ENCODE measurements at regions not wholly inside any gene's neighbourhood (a gene's known extent, or its start where the extent isn't known, plus 50 kb on each side); places are given as distances from the start of the nearest gene placed in this dataset.
"Not testable (repeated sequence)": the region's sequence is repeated elsewhere in the genome, so short reads cannot be mapped to it uniquely, and the experiment has no call there.

DNA sequence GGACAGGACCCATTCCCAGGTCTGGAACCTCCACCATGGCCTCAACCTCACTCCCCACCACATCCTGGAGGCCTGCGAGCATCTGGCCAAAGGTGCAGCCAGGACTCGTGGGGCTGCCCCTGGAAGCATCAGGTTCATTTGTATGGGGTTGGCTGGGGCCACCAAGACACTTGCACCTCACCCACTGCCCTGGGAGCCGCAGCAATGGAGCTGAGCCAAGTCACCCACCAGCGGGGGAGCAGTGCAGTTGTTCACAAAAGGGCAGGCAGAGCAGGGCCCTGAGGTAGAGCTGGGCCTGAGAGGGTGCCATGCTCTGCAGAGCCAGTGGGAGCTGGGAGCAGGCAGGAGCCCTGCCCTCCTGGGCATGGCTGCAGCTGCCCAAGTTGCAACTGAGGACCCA, 163.5 kb downstream of the FAM47A start:
- no peaks in the 10 kb centered on the region for H3K79me2 ChIP-seq (replicated peaks; ENCODE audit: insufficient read depth, low read length)
- TF ChIP-seq EP300 (conservative IDR thresholded peaks at IDR 0.05; ENCODE audit: poor library complexity, severe bottlenecking) (no peak), RAD21 (conservative IDR thresholded peaks at IDR 0.05) (no peak), POLR2AphosphoS5 (IDR thresholded peaks at IDR 0.05) (no peak), MXI1 (conservative IDR thresholded peaks at IDR 0.05; ENCODE audit: poor library complexity, severe bottlenecking) (no peak), TAF1 (IDR thresholded peaks at IDR 0.05; ENCODE audit: low read depth) (no peak)

DNA sequence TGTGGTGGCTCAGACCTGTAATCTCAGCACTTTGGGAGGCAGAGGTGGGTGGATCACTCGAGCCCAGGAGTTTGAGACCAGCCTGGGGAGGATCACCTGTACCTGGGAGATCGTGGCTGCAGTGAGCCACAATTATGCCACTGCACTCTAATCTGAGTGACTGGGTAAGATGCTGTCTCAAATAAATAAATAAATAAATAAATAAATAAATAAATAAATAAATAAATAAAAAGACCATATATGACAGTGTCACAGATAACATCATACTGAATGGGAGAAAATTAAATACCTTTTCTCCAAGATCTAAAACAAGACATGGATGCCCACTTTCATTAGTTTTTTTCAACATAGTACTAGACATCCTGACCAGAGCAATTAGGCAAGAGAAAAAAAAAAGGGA, 182.8 kb downstream of the FAM47A start:
- H3K4me3 ChIP-seq (ENCODE audit: low read length): no peak overlapping the region
- H3K36me3 ChIP-seq (ENCODE audit: insufficient read depth, low read length): no peaks in the 10 kb centered on the region
- no peak overlapping the region for H2AFZ ChIP-seq (ENCODE audit: low read depth, low read length)
- H3K9ac ChIP-seq (ENCODE audit: low read length): no peak overlapping the region
- no peaks in the 10 kb centered on the region for H3K9me3 ChIP-seq (ENCODE audit: low read length)
- no peaks in the 10 kb centered on the region for H3K27me3 ChIP-seq (ENCODE audit: insufficient read depth, low read depth, low read length)
- no peaks in the 10 kb centered on the region for H4K20me1 ChIP-seq (ENCODE audit: insufficient read depth)
- H3K79me2 ChIP-seq (replicated peaks; ENCODE audit: insufficient read depth, low read length): no peaks in the 10 kb centered on the region
- H3K4me2 ChIP-seq (ENCODE audit: low read length): no peak overlapping the region
- no peaks in the 10 kb centered on the region for H3K9me2 ChIP-seq (ENCODE audit: insufficient read depth, low read length)
- no peak for TF ChIP-seq EP300 (conservative IDR thresholded peaks at IDR 0.05; ENCODE audit: poor library complexity, severe bottlenecking)
- TF ChIP-seq, protein P1, sequence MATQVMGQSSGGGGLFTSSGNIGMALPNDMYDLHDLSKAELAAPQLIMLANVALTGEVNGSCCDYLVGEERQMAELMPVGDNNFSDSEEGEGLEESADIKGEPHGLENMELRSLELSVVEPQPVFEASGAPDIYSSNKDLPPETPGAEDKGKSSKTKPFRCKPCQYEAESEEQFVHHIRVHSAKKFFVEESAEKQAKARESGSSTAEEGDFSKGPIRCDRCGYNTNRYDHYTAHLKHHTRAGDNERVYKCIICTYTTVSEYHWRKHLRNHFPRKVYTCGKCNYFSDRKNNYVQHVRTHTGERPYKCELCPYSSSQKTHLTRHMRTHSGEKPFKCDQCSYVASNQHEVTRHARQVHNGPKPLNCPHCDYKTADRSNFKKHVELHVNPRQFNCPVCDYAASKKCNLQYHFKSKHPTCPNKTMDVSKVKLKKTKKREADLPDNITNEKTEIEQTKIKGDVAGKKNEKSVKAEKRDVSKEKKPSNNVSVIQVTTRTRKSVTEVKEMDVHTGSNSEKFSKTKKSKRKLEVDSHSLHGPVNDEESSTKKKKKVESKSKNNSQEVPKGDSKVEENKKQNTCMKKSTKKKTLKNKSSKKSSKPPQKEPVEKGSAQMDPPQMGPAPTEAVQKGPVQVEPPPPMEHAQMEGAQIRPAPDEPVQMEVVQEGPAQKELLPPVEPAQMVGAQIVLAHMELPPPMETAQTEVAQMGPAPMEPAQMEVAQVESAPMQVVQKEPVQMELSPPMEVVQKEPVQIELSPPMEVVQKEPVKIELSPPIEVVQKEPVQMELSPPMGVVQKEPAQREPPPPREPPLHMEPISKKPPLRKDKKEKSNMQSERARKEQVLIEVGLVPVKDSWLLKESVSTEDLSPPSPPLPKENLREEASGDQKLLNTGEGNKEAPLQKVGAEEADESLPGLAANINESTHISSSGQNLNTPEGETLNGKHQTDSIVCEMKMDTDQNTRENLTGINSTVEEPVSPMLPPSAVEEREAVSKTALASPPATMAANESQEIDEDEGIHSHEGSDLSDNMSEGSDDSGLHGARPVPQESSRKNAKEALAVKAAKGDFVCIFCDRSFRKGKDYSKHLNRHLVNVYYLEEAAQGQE (IDR thresholded peaks at IDR 0.05; ENCODE audit: borderline replicate concordance): no peak
- TF ChIP-seq MXI1 (conservative IDR thresholded peaks at IDR 0.05; ENCODE audit: poor library complexity, severe bottlenecking): no peak
- no peak overlapping the region for H3K27ac ChIP-seq (ENCODE audit: low read length)
- no peaks in the 10 kb centered on the region for H3F3A ChIP-seq (ENCODE audit: insufficient read depth, low read length, poor library complexity, severe bottlenecking)

More for the DNA sequence above, 163.5 kb downstream of the FAM47A start:
- Histone ChIP-seq H3K27me3 (ENCODE audit: insufficient read depth, low read depth, low read length) (no peaks in the 10 kb centered on the region), H3K4me2 (ENCODE audit: low read length) (no peak overlapping the region), H3K9ac (ENCODE audit: low read length) (no peak overlapping the region), H3K4me3 (ENCODE audit: low read length) (no peak overlapping the region), H3K27ac (ENCODE audit: low read length) (no peak overlapping the region), H3K36me3 (ENCODE audit: insufficient read depth, low read length) (no peaks in the 10 kb centered on the region), H3K9me2 (ENCODE audit: insufficient read depth, low read length) (no peaks in the 10 kb centered on the region), H4K20me1 (ENCODE audit: insufficient read depth) (no peaks in the 10 kb centered on the region), H2AFZ (ENCODE audit: low read depth, low read length) (no peak overlapping the region), H3K9me3 (ENCODE audit: low read length) (no peaks in the 10 kb centered on the region), H3F3A (ENCODE audit: insufficient read depth, low read length, poor library complexity, severe bottlenecking) (no peaks in the 10 kb centered on the region)

DNA sequence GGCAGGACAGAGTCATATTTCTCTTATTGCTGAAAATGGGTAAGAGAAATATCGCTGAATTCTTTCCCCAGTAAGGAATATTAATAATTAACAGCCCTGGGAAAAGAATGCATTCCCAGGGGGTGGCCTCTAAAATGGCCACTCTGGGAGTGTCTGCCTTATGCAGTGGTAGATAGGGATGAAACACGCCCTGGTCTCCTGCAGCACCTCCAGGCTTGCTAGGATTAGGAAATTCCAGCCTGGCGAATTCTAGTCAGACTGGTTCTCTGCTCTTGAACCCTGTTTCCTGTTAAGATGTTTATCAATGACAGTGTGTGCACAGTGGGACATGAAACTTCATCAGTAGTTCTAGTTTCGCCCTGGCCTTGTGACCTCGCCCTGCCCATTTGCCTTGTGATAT, 205.9 kb downstream of the FAM47A start:
- not testable (repeated sequence) for H3K9me3 ChIP-seq (ENCODE audit: low read length); H3K27me3 ChIP-seq (ENCODE audit: insufficient read depth, low read depth, low read length); H3K4me2 ChIP-seq (ENCODE audit: low read length); H3K9ac ChIP-seq (ENCODE audit: low read length); H4K20me1 ChIP-seq (ENCODE audit: insufficient read depth); H3K4me3 ChIP-seq (ENCODE audit: low read length); H2AFZ ChIP-seq (ENCODE audit: low read depth, low read length); H3F3A ChIP-seq (ENCODE audit: insufficient read depth, low read length, poor library complexity, severe bottlenecking); H3K79me2 ChIP-seq (replicated peaks; ENCODE audit: insufficient read depth, low read length); H3K27ac ChIP-seq (ENCODE audit: low read length); H3K36me3 ChIP-seq (ENCODE audit: insufficient read depth, low read length); H3K9me2 ChIP-seq (ENCODE audit: insufficient read depth, low read length)

DNA sequence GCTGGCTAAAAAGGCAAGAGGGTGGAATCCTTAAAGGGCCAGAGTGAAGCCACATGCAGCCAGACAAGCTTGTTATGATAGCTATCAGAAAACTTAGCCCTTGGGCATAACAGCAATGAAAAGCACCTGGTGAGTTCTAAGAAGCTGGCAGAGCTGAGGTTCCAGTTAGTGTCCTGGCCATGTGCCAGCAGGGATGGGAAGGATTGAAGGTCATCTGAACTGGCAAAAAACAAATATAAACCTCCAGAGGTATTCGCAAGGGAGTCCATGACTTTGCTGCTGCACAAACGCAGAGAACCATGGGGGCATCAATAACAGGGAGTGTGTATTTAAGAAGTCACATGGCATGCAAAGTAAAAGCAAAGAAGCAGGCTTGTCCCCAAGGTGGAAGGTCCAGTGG, 208.9 kb downstream of the FAM47A start:
- no peaks in the 10 kb centered on the region for H4K20me1 ChIP-seq (ENCODE audit: insufficient read depth)
- H3K4me2 ChIP-seq (ENCODE audit: low read length): no peak overlapping the region
- no peaks in the 10 kb centered on the region for H3K9me2 ChIP-seq (ENCODE audit: insufficient read depth, low read length)
- TF ChIP-seq SMC3 (conservative IDR thresholded peaks at IDR 0.05; ENCODE audit: poor library complexity): no peak
- TF ChIP-seq, protein P1 (IDR thresholded peaks at IDR 0.05; ENCODE audit: borderline replicate concordance): no peak
- TF ChIP-seq POLR2AphosphoS5 (IDR thresholded peaks at IDR 0.05): no peak
- TF ChIP-seq, protein P2, sequence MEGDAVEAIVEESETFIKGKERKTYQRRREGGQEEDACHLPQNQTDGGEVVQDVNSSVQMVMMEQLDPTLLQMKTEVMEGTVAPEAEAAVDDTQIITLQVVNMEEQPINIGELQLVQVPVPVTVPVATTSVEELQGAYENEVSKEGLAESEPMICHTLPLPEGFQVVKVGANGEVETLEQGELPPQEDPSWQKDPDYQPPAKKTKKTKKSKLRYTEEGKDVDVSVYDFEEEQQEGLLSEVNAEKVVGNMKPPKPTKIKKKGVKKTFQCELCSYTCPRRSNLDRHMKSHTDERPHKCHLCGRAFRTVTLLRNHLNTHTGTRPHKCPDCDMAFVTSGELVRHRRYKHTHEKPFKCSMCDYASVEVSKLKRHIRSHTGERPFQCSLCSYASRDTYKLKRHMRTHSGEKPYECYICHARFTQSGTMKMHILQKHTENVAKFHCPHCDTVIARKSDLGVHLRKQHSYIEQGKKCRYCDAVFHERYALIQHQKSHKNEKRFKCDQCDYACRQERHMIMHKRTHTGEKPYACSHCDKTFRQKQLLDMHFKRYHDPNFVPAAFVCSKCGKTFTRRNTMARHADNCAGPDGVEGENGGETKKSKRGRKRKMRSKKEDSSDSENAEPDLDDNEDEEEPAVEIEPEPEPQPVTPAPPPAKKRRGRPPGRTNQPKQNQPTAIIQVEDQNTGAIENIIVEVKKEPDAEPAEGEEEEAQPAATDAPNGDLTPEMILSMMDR (IDR thresholded peaks at IDR 0.05; ENCODE audit: poor library complexity, severe bottlenecking): no peak
- TF ChIP-seq RAD21 (conservative IDR thresholded peaks at IDR 0.05): no peak
- TF ChIP-seq EZH2 (IDR thresholded peaks at IDR 0.05; ENCODE audit: borderline replicate concordance, insufficient read depth, low read length, poor library complexity, severe bottlenecking): no peak
- no peak for TF ChIP-seq EP300 (conservative IDR thresholded peaks at IDR 0.05; ENCODE audit: poor library complexity, severe bottlenecking)
- no peak for TF ChIP-seq TAF1 (IDR thresholded peaks at IDR 0.05; ENCODE audit: low read depth)
- no peak for TF ChIP-seq MXI1 (conservative IDR thresholded peaks at IDR 0.05; ENCODE audit: poor library complexity, severe bottlenecking)
- no peaks in the 10 kb centered on the region for H3K79me2 ChIP-seq (replicated peaks; ENCODE audit: insufficient read depth, low read length)
- no peak overlapping the region for H3K9ac ChIP-seq (ENCODE audit: low read length)
- no peak overlapping the region for H3K27ac ChIP-seq (ENCODE audit: low read length)
- H3K4me3 ChIP-seq (ENCODE audit: low read length): no peak overlapping the region
- no peaks in the 10 kb centered on the region for H3K27me3 ChIP-seq (ENCODE audit: insufficient read depth, low read depth, low read length)
- H3K36me3 ChIP-seq (ENCODE audit: insufficient read depth, low read length): no peaks in the 10 kb centered on the region
- H3F3A ChIP-seq (ENCODE audit: insufficient read depth, low read length, poor library complexity, severe bottlenecking): no peaks in the 10 kb centered on the region
- H3K9me3 ChIP-seq (ENCODE audit: low read length): no peaks in the 10 kb centered on the region
- no peak overlapping the region for H2AFZ ChIP-seq (ENCODE audit: low read depth, low read length)
